NB4 (cell line): ENCODE measurements at regions not wholly inside any gene's neighbourhood (a gene's known extent, or its start where the extent isn't known, plus 50 kb on each side); places are given as distances from the start of the nearest gene placed in this dataset.

Experiments
- CTCF ChIP-seq: IDR thresholded peaks from one replicate; pipeline ENCODE4 v1.5.1; 2012; ENCODE audit warnings: low read depth, low read length
- POLR2A ChIP-seq: IDR thresholded peaks from 2 replicates; pipeline ENCODE4 v1.6.1; 2011; ENCODE audit warnings: mild to moderate bottlenecking; ENCODE audit not compliant: insufficient read length; ENCODE audit errors: extremely low read depth

GRCh38 chr11:23778971-23779370 is 717.9 kb upstream of the LUZP2 start:
- TF ChIP-seq POLR2A = no peak
- TF ChIP-seq CTCF = no peak
